ENCODE measurements at regions not wholly inside any gene's neighbourhood (a gene's known extent, or its start where the extent isn't known, plus 50 kb on each side); places are given as distances from the start of the nearest gene placed in this dataset.

- H3K9me3 Mint-ChIP-seq = peaks cover 11% of the 10 kb centered on the region
- peaks cover 10% of the 10 kb centered on the region for H3K27me3 Mint-ChIP-seq
- no peak for DNase-seq (ENCODE audit: extremely low spot score, unreplicated experiment)
- H3K4me1 Mint-ChIP-seq (ENCODE audit: unreplicated experiment) = no peaks in the 10 kb centered on the region
- no peaks in the 10 kb centered on the region for H3K36me3 Mint-ChIP-seq
- H3K27ac Mint-ChIP-seq = no peak overlapping the region
- no peak for TF ChIP-seq CTCF (conservative IDR thresholded peaks at IDR 0.05)
- H3K4me3 Mint-ChIP-seq = no peak overlapping the region
These were observed 80.7 kb downstream of the PDCL3 start for GRCh38 chr2:100643467-100643866.

GRCh38 chr2:100643906-100644501 is 81.2 kb downstream of the PDCL3 start:
- DNase-seq (ENCODE audit: extremely low spot score, unreplicated experiment) = no peak

GRCh38 chr2:100645695-100646429 is 83.1 kb downstream of the PDCL3 start:
- peaks cover 2% of the 10 kb centered on the region for H3K27me3 Mint-ChIP-seq
- no peaks in the 10 kb centered on the region for H3K4me1 Mint-ChIP-seq (ENCODE audit: unreplicated experiment)
- no peak for DNase-seq (ENCODE audit: extremely low spot score, unreplicated experiment)
- no peak for TF ChIP-seq CTCF (conservative IDR thresholded peaks at IDR 0.05)
- H3K36me3 Mint-ChIP-seq = no peaks in the 10 kb centered on the region
- no peak overlapping the region for H3K4me3 Mint-ChIP-seq
- H3K9me3 Mint-ChIP-seq = peaks cover 11% of the 10 kb centered on the region
- H3K27ac Mint-ChIP-seq = no peak overlapping the region

More at GRCh38 chr2:100643906-100644501, 81.2 kb downstream of the PDCL3 start:
- Mint-ChIP-seq H3K9me3 (peaks cover 11% of the 10 kb centered on the region), H3K4me3 (no peak overlapping the region), H3K4me1 (ENCODE audit: unreplicated experiment) (no peaks in the 10 kb centered on the region), H3K27me3 (peaks cover 6% of the 10 kb centered on the region), H3K27ac (no peak overlapping the region), H3K36me3 (no peaks in the 10 kb centered on the region)
- no peak for TF ChIP-seq CTCF (conservative IDR thresholded peaks at IDR 0.05)

- no peak for TF ChIP-seq CTCF (conservative IDR thresholded peaks at IDR 0.05)
- no peaks in the 10 kb centered on the region for H3K36me3 Mint-ChIP-seq
- H3K4me1 Mint-ChIP-seq (ENCODE audit: unreplicated experiment) = no peaks in the 10 kb centered on the region
- H3K27me3 Mint-ChIP-seq = peaks cover 2% of the 10 kb centered on the region
- no peak overlapping the region for H3K27ac Mint-ChIP-seq
- H3K4me3 Mint-ChIP-seq = no peak overlapping the region
- peaks cover 11% of the 10 kb centered on the region for H3K9me3 Mint-ChIP-seq
- no peak for DNase-seq (ENCODE audit: extremely low spot score, unreplicated experiment)
These were observed 84.9 kb downstream of the PDCL3 start for GRCh38 chr2:100647709-100648108.

GRCh38 chr2:100650151-100650550 is 87.4 kb downstream of the PDCL3 start:
- no peak overlapping the region for H3K4me3 Mint-ChIP-seq
- no peak for TF ChIP-seq CTCF (conservative IDR thresholded peaks at IDR 0.05)
- H3K36me3 Mint-ChIP-seq = no peaks in the 10 kb centered on the region
- H3K4me1 Mint-ChIP-seq (ENCODE audit: unreplicated experiment) = no peaks in the 10 kb centered on the region
- H3K27ac Mint-ChIP-seq = no peak overlapping the region
- H3K9me3 Mint-ChIP-seq = peaks cover 5% of the 10 kb centered on the region
- peaks cover 2% of the 10 kb centered on the region for H3K27me3 Mint-ChIP-seq
- no peak for DNase-seq (ENCODE audit: extremely low spot score, unreplicated experiment)
